BJ (cell line): ENCODE measurements at regions not wholly inside any gene's neighbourhood (a gene's known extent, or its start where the extent isn't known, plus 50 kb on each side); places are given as distances from the start of the nearest gene placed in this dataset.

Experiments used
- CTCF ChIA-PET: fragments of 350-600 bp; formaldehyde crosslinking; extraction: SDS; loops from one replicate; lab custom pipeline; 2021; ENCODE audit warnings: antibody characterized with exemption, inconsistent platforms; lab: Yijun Ruan, JAX
- POLR2A ChIA-PET: fragments of 300-600 bp; sonication (Branson Sonifier 250); formaldehyde crosslinking; extraction: SDS; loops from one replicate; lab custom pipeline; 2021; ENCODE audit warnings: antibody characterized with exemption; lab: Charles Lee
- DNase-seq: peaks from one replicate; pipeline ENCODE4 v3.0.0-alpha.2; 2011; ENCODE audit warnings: low read depth
- H3K27me3 ChIP-seq: 2 replicates; pipeline ENCODE4 v1.6.0; 2011; ENCODE audit warnings: low read length; ENCODE audit not compliant: control insufficient read depth, insufficient read depth
- H3K36me3 ChIP-seq: 2 replicates; pipeline ENCODE4 v1.5.1; 2011; ENCODE audit warnings: low read length; ENCODE audit not compliant: control insufficient read depth, insufficient read depth
- H3K4me3 ChIP-seq: 2 replicates; pipeline ENCODE4 v1.5.1; 2011; ENCODE audit warnings: low read depth, mild to moderate bottlenecking, control low read depth, low read length
- TF ChIP-seq, protein P1 (sequence below): IDR thresholded peaks from 2 replicates; pipeline ENCODE4 v1.5.1; 2011; ENCODE audit warnings: low read depth, mild to moderate bottlenecking, control low read depth, inconsistent platforms, low read length, moderate library complexity; ENCODE audit not compliant: insufficient read depth

- H3K36me3 ChIP-seq: no peaks in the 10 kb centered on the region
- no peak for DNase-seq
- no peak overlapping the region for H3K4me3 ChIP-seq
- ChIA-PET CTCF (no interaction called here), POLR2A (no interaction called here)
- no peaks in the 10 kb centered on the region for H3K27me3 ChIP-seq
- TF ChIP-seq, protein P1, sequence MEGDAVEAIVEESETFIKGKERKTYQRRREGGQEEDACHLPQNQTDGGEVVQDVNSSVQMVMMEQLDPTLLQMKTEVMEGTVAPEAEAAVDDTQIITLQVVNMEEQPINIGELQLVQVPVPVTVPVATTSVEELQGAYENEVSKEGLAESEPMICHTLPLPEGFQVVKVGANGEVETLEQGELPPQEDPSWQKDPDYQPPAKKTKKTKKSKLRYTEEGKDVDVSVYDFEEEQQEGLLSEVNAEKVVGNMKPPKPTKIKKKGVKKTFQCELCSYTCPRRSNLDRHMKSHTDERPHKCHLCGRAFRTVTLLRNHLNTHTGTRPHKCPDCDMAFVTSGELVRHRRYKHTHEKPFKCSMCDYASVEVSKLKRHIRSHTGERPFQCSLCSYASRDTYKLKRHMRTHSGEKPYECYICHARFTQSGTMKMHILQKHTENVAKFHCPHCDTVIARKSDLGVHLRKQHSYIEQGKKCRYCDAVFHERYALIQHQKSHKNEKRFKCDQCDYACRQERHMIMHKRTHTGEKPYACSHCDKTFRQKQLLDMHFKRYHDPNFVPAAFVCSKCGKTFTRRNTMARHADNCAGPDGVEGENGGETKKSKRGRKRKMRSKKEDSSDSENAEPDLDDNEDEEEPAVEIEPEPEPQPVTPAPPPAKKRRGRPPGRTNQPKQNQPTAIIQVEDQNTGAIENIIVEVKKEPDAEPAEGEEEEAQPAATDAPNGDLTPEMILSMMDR: no peak
Measured at GRCh38 chrX:120021927-120022326, 55.6 kb downstream of the RHOXF2B start.

DNA sequence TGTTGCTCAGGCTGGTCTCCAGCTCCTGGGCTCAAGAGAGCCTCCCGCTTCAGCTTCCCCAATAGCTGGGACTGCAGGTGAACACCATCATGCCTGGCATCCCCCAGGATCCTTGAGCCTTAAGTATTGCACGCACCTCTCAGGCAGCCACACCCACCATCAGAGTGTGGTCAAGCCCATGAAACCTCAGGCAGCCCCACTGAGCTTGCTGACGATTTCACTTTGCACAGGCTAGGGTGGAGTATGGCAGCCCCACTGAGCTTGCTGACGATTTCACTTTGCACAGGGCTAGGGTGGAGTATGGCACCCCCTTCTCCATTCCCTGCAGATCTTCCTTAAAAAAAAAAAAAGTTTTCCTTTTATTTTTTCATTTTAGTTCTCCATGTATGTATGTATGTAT is 57.2 kb downstream of the RHOXF2B start:
- Histone ChIP-seq H3K27me3 (peaks cover 4% of the 10 kb centered on the region; the same call in 1 of the 2 replicates), H3K4me3 (no peak overlapping the region), H3K36me3 (no peaks in the 10 kb centered on the region)
- ChIA-PET CTCF (no interaction called here), POLR2A (no interaction called here)
- TF ChIP-seq, protein P1: no peak
- DNase-seq: no peak

DNA sequence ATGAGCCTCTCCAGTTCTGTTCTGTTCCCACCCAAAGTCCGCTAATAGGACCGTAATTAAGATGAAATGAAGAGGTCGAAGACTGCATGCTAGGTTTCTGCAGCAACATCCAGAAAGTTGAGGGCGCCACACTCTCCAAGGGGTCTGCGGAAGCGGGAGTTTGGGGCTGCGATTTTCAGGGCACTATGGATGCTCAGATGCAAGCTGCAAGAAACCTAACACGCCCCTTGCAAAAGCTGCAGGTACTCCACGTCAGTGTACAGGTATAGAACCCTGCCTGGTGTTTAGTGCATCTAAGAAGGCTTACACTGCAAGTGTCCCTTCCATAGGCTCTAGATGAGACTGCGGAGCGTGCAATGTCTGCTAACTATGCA is 61.4 kb downstream of the RHOXF2B start:
- POLR2A ChIA-PET: no interaction called here
- DNase-seq: no peak
- Histone ChIP-seq H3K4me3 (no peak overlapping the region), H3K27me3 (peaks cover 6% of the 10 kb centered on the region), H3K36me3 (no peaks in the 10 kb centered on the region)
- TF ChIP-seq, protein P1: no peak
- CTCF ChIA-PET: no interaction called here

DNA sequence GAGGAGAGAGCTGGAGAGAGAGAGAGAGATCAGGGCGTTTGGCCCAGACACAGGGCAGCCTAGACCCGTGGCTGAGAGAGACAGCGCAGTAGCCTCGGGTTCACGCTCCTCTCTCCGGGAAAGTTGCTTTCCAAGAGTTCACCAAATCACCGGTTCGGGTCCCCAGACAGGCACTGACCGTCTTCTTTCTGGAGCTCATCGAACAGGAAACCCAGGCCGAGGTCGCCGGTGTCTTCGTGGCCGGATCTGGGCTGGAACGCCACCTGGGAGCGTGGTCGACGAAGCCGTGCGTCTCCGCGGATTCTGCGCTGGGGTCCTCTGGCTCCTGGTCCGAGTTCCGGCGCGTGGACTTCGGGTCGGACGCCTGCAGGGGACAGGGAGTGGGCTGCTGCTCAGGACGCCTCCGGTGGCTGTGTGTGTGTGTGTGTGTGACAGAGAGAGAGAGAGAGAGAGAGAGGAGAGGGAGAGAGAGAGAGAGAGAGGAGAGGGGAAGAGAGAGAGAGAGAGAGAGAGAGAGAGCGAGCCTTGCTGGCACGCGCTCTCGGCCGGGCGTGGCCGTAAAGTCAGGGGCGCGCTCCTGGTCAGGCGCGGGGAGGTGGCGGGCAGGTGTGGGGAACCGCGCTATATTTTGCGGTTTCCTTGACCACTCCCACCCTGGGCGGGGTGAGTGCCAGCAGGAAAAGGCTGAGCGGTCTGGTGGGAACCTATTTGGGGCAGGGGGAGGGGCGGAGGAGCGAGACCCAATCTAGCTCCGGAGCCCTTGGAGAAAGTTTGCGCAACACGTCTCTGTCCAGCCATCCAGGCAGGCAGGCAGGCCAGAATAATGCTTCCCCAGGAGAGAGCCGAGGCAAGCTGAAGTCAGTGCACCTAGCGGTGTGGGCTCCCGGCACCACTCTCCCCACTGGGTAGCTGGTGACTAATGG is 62.1 kb downstream of the RHOXF2B start:
- Histone ChIP-seq H3K27me3 (peaks cover 6% of the 10 kb centered on the region), H3K4me3 (no peak overlapping the region), H3K36me3 (no peaks in the 10 kb centered on the region)
- CTCF ChIA-PET: no interaction called here
- DNase-seq: no peak
- TF ChIP-seq, protein P1: no peak
- POLR2A ChIA-PET: no interaction called here

DNA sequence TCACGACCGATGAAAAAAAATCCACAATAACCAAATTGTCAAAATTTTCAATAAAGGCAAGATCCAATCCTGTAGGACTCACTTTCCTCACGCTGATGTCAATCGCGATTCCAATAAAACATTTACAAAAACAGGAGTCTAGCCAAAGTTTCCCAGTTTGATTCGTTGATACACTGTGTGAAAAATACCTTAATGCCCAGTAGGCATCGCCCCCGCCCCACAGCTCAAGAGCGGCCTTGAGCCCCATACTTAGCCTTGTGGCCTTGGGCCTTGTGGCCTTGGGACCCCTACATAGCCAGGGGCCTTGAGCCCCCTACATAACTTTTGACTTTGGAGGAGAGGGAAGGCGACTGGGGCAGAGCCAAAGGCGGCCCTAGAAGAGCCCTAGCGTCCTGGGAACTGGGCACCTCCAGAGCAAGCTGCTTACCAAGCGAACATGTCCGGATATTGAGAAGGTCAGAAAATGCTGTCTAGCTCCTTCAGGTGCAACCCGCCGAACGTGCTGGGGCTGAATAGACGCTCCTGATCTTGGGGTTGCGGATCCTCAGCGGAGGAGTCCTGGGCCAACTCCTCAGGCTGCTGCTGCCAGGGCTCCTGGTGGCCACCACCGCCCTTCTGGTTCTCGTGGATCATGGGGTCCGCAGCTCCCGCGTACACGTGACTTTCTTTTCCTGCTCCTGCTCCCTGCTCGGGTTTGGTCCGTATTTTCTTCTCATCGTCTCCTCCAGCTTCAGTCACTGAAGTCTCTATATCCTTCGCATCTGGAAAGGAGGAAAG is 62.9 kb downstream of the RHOXF2B start:
- POLR2A ChIA-PET: no interaction called here

More for the DNA sequence above, 62.9 kb downstream of the RHOXF2B start:
- Histone ChIP-seq H3K4me3 (no peak overlapping the region), H3K27me3 (peaks cover 6% of the 10 kb centered on the region), H3K36me3 (no peaks in the 10 kb centered on the region)
- no peak for DNase-seq
- CTCF ChIA-PET: interaction anchor here (1.2 kb wide), 1 partner anchor 11 kb away, joined by 3 read pairs; no protein-coding TSS in a partner anchor
- TF ChIP-seq, protein P1: no peak
